Heart left ventricle (tissue), 13 donors: ENCODE measurements at regions not wholly inside any gene's neighbourhood (a gene's known extent, or its start where the extent isn't known, plus 50 kb on each side); places are given as distances from the start of the nearest gene placed in this dataset.

ENCODE experiments used
- POLR2A ChIP-seq, 2 donors: fragments of 450-650 bp; IDR thresholded peaks; one replicate each; pipeline ENCODE4 v1.6.1; 2017; ENCODE audit warnings: antibody characterized with exemption in 2 of 2, mild to moderate bottlenecking in 2 of 2, moderate library complexity in 2 of 2
- TF ChIP-seq, protein P1 (sequence below), 12 donors: fragments of 200-600 bp; sonication (generic) in 4 of 12; IDR thresholded peaks; one replicate each; pipeline versions ENCODE4 v1.5.0 to v1.8.0; 2018 to 2022; ENCODE audit warnings: antibody characterized with exemption in 12 of 12, mild to moderate bottlenecking in 5 of 12
- donor health status: ischemic (EF 13 %, LVEDD 7.1; RV severe dilation, severe dysfunction).
- donor health status: DM: no; HTN: yes; CAD: no.
- donor health status: DM: no; HTN: no; CAD: no.
- donor health status: ischemic (EF 25% LVEDD 6.9; RV normal size, moderate dysfunction).
- donor health status: ischemic (EF 25% LVEDD 5.7; RV mildly dilated, moderate dysfunction).
- donor health status: ischemic (EF 35%, LVEDD 5.7; RV mildly dilated, moderate dysfunction).
- donor health status: nonischemic (EF 11% LVEDD 7.7; RV severe dilation, severe dysfunction).
- donor health status: DM: yes; HTN: yes; CAD: no.
- donor health status: PGD.
- donor health status: ischemic (EF 29% LVEDD 5.4; RV normal size, mild dysfunction).
- donor health status: nonischemic (EF 23%, LVEDD 6.1; RV moderate dilation, normal function).

DNA sequence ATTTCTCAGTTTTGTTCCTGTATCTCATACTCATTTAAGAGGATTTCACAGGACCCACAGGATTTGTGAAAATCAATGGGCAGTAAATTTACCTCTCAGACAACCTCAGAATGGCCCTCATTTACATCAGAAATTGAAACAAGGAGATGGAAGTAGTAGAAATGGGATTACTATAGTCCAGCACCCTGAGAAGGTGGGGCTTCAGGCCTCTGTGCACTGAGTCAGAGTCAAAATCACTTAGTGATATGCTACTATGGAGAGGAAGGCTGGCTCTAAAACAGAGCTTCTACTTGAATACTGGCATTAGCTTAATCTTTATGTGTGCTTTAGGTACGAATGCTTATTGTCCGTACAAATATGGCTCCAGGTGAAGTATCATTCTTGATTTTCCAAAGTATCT is 159.3 kb downstream of the CEP120 start:
- TF ChIP-seq, protein P1, sequence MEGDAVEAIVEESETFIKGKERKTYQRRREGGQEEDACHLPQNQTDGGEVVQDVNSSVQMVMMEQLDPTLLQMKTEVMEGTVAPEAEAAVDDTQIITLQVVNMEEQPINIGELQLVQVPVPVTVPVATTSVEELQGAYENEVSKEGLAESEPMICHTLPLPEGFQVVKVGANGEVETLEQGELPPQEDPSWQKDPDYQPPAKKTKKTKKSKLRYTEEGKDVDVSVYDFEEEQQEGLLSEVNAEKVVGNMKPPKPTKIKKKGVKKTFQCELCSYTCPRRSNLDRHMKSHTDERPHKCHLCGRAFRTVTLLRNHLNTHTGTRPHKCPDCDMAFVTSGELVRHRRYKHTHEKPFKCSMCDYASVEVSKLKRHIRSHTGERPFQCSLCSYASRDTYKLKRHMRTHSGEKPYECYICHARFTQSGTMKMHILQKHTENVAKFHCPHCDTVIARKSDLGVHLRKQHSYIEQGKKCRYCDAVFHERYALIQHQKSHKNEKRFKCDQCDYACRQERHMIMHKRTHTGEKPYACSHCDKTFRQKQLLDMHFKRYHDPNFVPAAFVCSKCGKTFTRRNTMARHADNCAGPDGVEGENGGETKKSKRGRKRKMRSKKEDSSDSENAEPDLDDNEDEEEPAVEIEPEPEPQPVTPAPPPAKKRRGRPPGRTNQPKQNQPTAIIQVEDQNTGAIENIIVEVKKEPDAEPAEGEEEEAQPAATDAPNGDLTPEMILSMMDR (IDR thresholded peaks at IDR 0.05) = no peak
- TF ChIP-seq POLR2A (IDR thresholded peaks at IDR 0.05) = no peak
